A673 (cell line): ENCODE measurements at regions not wholly inside any gene's neighbourhood (a gene's known extent, or its start where the extent isn't known, plus 50 kb on each side); places are given as distances from the start of the nearest gene placed in this dataset.

Experiments
- CTCF ChIP-seq: fragments of 300-800, 200-600 bp; sonication (generic); conservative IDR thresholded peaks from 2 replicates; pipeline ENCODE4 v1.5.1; 2017; ENCODE audit warnings: low read depth, mild to moderate bottlenecking, antibody characterized with exemption, low read length, moderate library complexity, mixed read lengths
- EZH2 ChIP-seq: fragments of 200-600 bp; sonication (generic); IDR thresholded peaks from 2 replicates; pipeline ENCODE4 v1.6.1; 2017; ENCODE audit warnings: borderline replicate concordance, low read depth, mild to moderate bottlenecking, mixed read lengths, antibody characterized with exemption, low read length; ENCODE audit not compliant: poor library complexity, severe bottlenecking

- TF ChIP-seq CTCF (no peak), EZH2 (no peak)
These were observed 328.9 kb upstream of the RBMS3 start for GRCh38 chr3:28951772-28952556.
